ENCODE measurements at regions not wholly inside any gene's neighbourhood (a gene's known extent, or its start where the extent isn't known, plus 50 kb on each side); places are given as distances from the start of the nearest gene placed in this dataset.

DNA sequence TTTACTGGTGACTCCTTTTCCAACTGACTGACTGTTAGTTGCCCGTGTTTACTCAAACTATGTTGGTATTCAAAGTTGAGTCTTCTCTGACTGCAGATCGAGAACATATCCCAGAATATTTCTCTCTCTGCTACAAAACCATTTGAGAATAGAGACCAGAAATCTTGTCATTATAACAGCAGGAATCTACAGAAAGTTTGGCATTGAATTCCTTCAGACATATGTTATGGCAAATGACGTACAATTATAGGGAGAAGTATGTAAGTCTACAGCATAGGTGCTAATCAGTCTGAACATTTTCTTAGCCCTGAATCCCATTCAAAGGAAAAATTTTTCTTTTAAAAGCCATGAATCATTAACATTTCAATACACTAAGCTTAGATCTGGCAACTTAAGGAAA, 239.8 kb upstream of the SOX9 start:
- Histone ChIP-seq H3K9ac (ENCODE audit: low read length) (no peak overlapping the region), H3K27ac (ENCODE audit: low read depth, low read length) (no peak overlapping the region), H3K27me3 (ENCODE audit: control insufficient read depth, insufficient read depth, low read length) (no peaks in the 10 kb centered on the region), H3K4me1 (ENCODE audit: control insufficient read depth, insufficient read depth, low read length) (no peaks in the 10 kb centered on the region), H3K4me3 (ENCODE audit: low read length) (no peak overlapping the region), H3K36me3 (ENCODE audit: control insufficient read depth, insufficient read depth, low read length) (no peaks in the 10 kb centered on the region)

GRCh38 chr17:71881581-71881980, 239.2 kb upstream of the SOX9 start:
- Histone ChIP-seq H3K27me3 (ENCODE audit: control insufficient read depth, insufficient read depth, low read length) (no peaks in the 10 kb centered on the region), H3K4me3 (ENCODE audit: low read length) (no peak overlapping the region), H3K4me1 (ENCODE audit: control insufficient read depth, insufficient read depth, low read length) (no peaks in the 10 kb centered on the region), H3K36me3 (ENCODE audit: control insufficient read depth, insufficient read depth, low read length) (no peaks in the 10 kb centered on the region), H3K9ac (ENCODE audit: low read length) (no peak overlapping the region), H3K27ac (ENCODE audit: low read depth, low read length) (no peak overlapping the region)

DNA sequence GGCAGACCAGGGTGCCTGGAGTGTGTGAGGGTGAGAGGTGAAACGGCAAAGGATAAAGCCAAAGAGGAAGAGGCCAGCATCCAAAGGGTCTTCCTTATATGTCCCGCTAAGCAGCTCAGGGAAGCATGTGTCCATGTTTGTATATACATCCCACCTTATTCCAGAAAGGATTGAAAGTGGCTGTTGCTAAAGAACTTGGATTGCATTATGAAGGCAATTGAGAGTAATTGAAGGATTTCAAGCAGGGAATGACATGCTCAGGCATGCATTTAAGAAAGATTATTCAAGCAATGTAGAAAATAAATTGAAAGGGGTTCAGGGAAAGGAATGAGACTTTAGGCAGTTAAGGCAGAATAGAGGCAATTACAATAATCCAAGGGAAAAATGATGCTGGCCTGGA, 237.6 kb upstream of the SOX9 start:
- Histone ChIP-seq H3K27ac (ENCODE audit: low read depth, low read length) (no peak overlapping the region), H3K4me3 (ENCODE audit: low read length) (no peak overlapping the region), H3K4me1 (ENCODE audit: control insufficient read depth, insufficient read depth, low read length) (no peaks in the 10 kb centered on the region), H3K36me3 (ENCODE audit: control insufficient read depth, insufficient read depth, low read length) (no peaks in the 10 kb centered on the region), H3K27me3 (ENCODE audit: control insufficient read depth, insufficient read depth, low read length) (no peaks in the 10 kb centered on the region), H3K9ac (ENCODE audit: low read length) (no peak overlapping the region)

DNA sequence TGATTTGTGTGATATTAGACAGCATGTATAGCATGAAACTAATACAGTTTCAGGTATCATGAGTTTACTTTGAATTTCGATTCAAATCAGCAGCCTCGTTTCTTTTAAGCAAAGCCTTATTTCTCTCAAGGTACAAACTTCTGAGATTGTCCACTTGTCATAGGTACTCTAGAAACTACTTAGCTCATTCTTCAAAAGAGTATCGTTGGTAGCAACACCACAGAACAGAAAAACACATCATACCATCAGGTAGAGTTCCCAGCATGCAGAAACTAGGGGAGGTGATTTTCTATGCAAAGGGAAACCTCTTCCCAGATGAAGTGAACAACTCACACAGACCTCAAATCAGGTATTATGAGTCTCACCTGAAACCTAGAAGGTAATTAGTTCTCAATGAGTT, 237.0 kb upstream of the SOX9 start:
- H3K27ac ChIP-seq (ENCODE audit: low read depth, low read length), result no peak overlapping the region
- H3K27me3 ChIP-seq (ENCODE audit: control insufficient read depth, insufficient read depth, low read length), result no peaks in the 10 kb centered on the region
- no peaks in the 10 kb centered on the region for H3K4me1 ChIP-seq (ENCODE audit: control insufficient read depth, insufficient read depth, low read length)
- H3K4me3 ChIP-seq (ENCODE audit: low read length), result no peak overlapping the region
- no peak overlapping the region for H3K9ac ChIP-seq (ENCODE audit: low read length)
- no peaks in the 10 kb centered on the region for H3K36me3 ChIP-seq (ENCODE audit: control insufficient read depth, insufficient read depth, low read length)

DNA sequence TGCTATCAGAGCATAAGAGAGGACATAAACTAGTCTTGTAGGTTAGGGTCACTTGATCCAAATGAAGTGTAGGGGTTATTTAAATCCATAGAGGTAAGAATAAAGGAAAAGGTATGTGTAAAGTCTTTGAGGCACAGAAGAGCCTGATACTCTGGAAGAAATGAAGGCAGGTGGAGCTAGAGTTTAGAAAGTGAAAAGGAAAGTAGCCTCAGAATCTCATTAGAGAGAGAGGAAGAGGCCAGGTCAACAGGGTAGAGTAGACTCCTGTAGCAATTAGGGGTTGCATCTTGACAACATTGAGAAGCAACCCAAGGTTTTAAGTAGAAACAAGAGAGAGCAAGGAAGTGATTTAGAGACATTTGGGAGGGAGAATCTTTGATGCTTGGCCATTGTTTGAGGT, 235.2 kb upstream of the SOX9 start:
- H3K9ac ChIP-seq (ENCODE audit: low read length), result no peak overlapping the region
- H3K4me3 ChIP-seq (ENCODE audit: low read length), result no peak overlapping the region
- H3K4me1 ChIP-seq (ENCODE audit: control insufficient read depth, insufficient read depth, low read length), result no peaks in the 10 kb centered on the region
- no peaks in the 10 kb centered on the region for H3K36me3 ChIP-seq (ENCODE audit: control insufficient read depth, insufficient read depth, low read length)
- no peak overlapping the region for H3K27ac ChIP-seq (ENCODE audit: low read depth, low read length)
- H3K27me3 ChIP-seq (ENCODE audit: control insufficient read depth, insufficient read depth, low read length), result no peaks in the 10 kb centered on the region

- Histone ChIP-seq H3K4me3 (ENCODE audit: low read length) (no peak overlapping the region), H3K27me3 (ENCODE audit: control insufficient read depth, insufficient read depth, low read length) (no peaks in the 10 kb centered on the region), H3K9ac (ENCODE audit: low read length) (no peak overlapping the region), H3K36me3 (ENCODE audit: control insufficient read depth, insufficient read depth, low read length) (no peaks in the 10 kb centered on the region), H3K27ac (ENCODE audit: low read depth, low read length) (no peak overlapping the region), H3K4me1 (ENCODE audit: control insufficient read depth, insufficient read depth, low read length) (peaks cover 3% of the 10 kb centered on the region)
Measured at GRCh38 chr17:71899317-71899716, 221.5 kb upstream of the SOX9 start.

GRCh38 chr17:71900621-71901229, 220.1 kb upstream of the SOX9 start:
- no peak overlapping the region for H3K27ac ChIP-seq (ENCODE audit: low read depth, low read length)
- no peaks in the 10 kb centered on the region for H3K27me3 ChIP-seq (ENCODE audit: control insufficient read depth, insufficient read depth, low read length)
- no peaks in the 10 kb centered on the region for H3K36me3 ChIP-seq (ENCODE audit: control insufficient read depth, insufficient read depth, low read length)
- no peak overlapping the region for H3K9ac ChIP-seq (ENCODE audit: low read length)
- H3K4me3 ChIP-seq (ENCODE audit: low read length), result no peak overlapping the region
- peaks cover 3% of the 10 kb centered on the region for H3K4me1 ChIP-seq (ENCODE audit: control insufficient read depth, insufficient read depth, low read length)

GRCh38 chr17:71902894-71903506, 217.8 kb upstream of the SOX9 start:
- Histone ChIP-seq H3K27me3 (ENCODE audit: control insufficient read depth, insufficient read depth, low read length) (no peaks in the 10 kb centered on the region), H3K36me3 (ENCODE audit: control insufficient read depth, insufficient read depth, low read length) (no peaks in the 10 kb centered on the region), H3K4me1 (ENCODE audit: control insufficient read depth, insufficient read depth, low read length) (peaks cover 3% of the 10 kb centered on the region), H3K9ac (ENCODE audit: low read length) (no peak overlapping the region), H3K27ac (ENCODE audit: low read depth, low read length) (no peak overlapping the region), H3K4me3 (ENCODE audit: low read length) (no peak overlapping the region)

GRCh38 chr17:71905376-71906031, 215.3 kb upstream of the SOX9 start:
- H3K4me3 ChIP-seq (ENCODE audit: low read length), result no peak overlapping the region
- no peaks in the 10 kb centered on the region for H3K27me3 ChIP-seq (ENCODE audit: control insufficient read depth, insufficient read depth, low read length)
- peaks cover 3% of the 10 kb centered on the region for H3K4me1 ChIP-seq (ENCODE audit: control insufficient read depth, insufficient read depth, low read length)
- no peak overlapping the region for H3K9ac ChIP-seq (ENCODE audit: low read length)
- H3K36me3 ChIP-seq (ENCODE audit: control insufficient read depth, insufficient read depth, low read length), result no peaks in the 10 kb centered on the region
- no peak overlapping the region for H3K27ac ChIP-seq (ENCODE audit: low read depth, low read length)

- H3K27me3 ChIP-seq (ENCODE audit: control insufficient read depth, insufficient read depth, low read length), result no peaks in the 10 kb centered on the region
- H3K4me3 ChIP-seq (ENCODE audit: low read length), result no peak overlapping the region
- H3K27ac ChIP-seq (ENCODE audit: low read depth, low read length), result no peak overlapping the region
Measured at GRCh38 chr17:71909155-71909554, 211.7 kb upstream of the SOX9 start.

GRCh38 chr17:71910002-71910401, 210.8 kb upstream of the SOX9 start:
- Histone ChIP-seq H3K9ac (ENCODE audit: low read length) (no peak overlapping the region), H3K4me1 (ENCODE audit: control insufficient read depth, insufficient read depth, low read length) (no peaks in the 10 kb centered on the region), H3K27me3 (ENCODE audit: control insufficient read depth, insufficient read depth, low read length) (no peaks in the 10 kb centered on the region), H3K36me3 (ENCODE audit: control insufficient read depth, insufficient read depth, low read length) (no peaks in the 10 kb centered on the region), H3K4me3 (ENCODE audit: low read length) (no peak overlapping the region), H3K27ac (ENCODE audit: low read depth, low read length) (no peak overlapping the region)

More at GRCh38 chr17:71909155-71909554, 211.7 kb upstream of the SOX9 start:
- no peaks in the 10 kb centered on the region for H3K4me1 ChIP-seq (ENCODE audit: control insufficient read depth, insufficient read depth, low read length)
- H3K36me3 ChIP-seq (ENCODE audit: control insufficient read depth, insufficient read depth, low read length), result no peaks in the 10 kb centered on the region
- no peak overlapping the region for H3K9ac ChIP-seq (ENCODE audit: low read length)

DNA sequence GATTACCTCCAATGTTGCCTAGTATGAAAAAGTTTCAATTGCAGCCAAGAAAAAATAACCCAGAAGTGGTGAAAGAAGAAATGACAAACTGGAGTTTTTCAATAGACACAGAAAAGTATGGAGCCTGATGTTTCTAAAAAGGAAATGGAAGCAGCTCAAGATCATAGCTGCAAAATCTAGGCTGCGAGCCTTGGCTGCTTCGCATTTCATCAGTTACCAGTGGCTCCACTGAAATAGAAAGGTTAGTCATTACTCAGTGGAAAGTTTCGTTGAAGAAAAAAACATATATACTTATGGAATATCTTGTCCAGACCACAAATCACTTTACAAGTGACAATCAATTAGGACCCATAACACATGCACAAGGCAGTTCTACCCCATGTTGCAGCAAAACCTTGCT, 206.8 kb upstream of the SOX9 start:
- Histone ChIP-seq H3K27ac (ENCODE audit: low read depth, low read length) (no peak overlapping the region), H3K27me3 (ENCODE audit: control insufficient read depth, insufficient read depth, low read length) (no peaks in the 10 kb centered on the region), H3K4me1 (ENCODE audit: control insufficient read depth, insufficient read depth, low read length) (no peaks in the 10 kb centered on the region), H3K4me3 (ENCODE audit: low read length) (no peak overlapping the region), H3K9ac (ENCODE audit: low read length) (no peak overlapping the region), H3K36me3 (ENCODE audit: control insufficient read depth, insufficient read depth, low read length) (no peaks in the 10 kb centered on the region)

DNA sequence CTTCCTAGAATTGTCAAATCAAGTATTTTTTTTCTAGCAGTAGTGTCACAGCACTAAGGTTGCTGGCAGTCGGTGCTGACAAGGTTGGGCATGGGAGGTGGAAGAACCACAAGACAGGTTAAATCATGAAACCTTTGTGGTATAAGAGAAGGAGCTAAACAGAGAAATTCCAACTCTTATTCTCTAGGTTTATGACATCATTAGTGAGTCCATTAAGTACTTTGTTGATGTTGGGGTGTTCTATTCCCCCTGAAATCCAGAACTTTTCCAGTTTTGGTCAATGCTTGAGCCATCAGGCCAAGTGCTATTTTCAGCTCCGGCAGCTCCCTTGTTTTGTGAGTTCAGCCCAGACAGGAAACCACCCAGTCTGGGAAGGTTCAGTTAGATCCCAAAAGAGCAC, 206.0 kb upstream of the SOX9 start:
- H3K27me3 ChIP-seq (ENCODE audit: control insufficient read depth, insufficient read depth, low read length), result no peaks in the 10 kb centered on the region
- H3K36me3 ChIP-seq (ENCODE audit: control insufficient read depth, insufficient read depth, low read length), result no peaks in the 10 kb centered on the region
- H3K4me1 ChIP-seq (ENCODE audit: control insufficient read depth, insufficient read depth, low read length), result no peaks in the 10 kb centered on the region
- no peak overlapping the region for H3K9ac ChIP-seq (ENCODE audit: low read length)
- no peak overlapping the region for H3K4me3 ChIP-seq (ENCODE audit: low read length)
- no peak overlapping the region for H3K27ac ChIP-seq (ENCODE audit: low read depth, low read length)
